GM12875 (cell line): ENCODE measurements at regions not wholly inside any gene's neighbourhood (a gene's known extent, or its start where the extent isn't known, plus 50 kb on each side); places are given as distances from the start of the nearest gene placed in this dataset.

Source experiments
- H3K4me3 ChIP-seq: one replicate; pipeline ENCODE4 v1.5.1; 2011; ENCODE audit warnings: low read depth, low read length, control low read depth
- CTCF ChIP-seq: IDR thresholded peaks from 2 replicates; pipeline ENCODE4 v1.5.1; 2011; ENCODE audit warnings: low read depth, mild to moderate bottlenecking, control low read depth, inconsistent platforms, low read length, moderate library complexity, borderline replicate concordance; ENCODE audit not compliant: insufficient read depth

- no peak overlapping the region for H3K4me3 ChIP-seq
- TF ChIP-seq CTCF = no peak
Observed at GRCh38 chr5:38655691-38656090, 99.2 kb upstream of the LIFR start.

GRCh38 chr5:38656568-38656967 is 100.1 kb upstream of the LIFR start:
- no peak overlapping the region for H3K4me3 ChIP-seq
- TF ChIP-seq CTCF = no peak

- no peak overlapping the region for H3K4me3 ChIP-seq
- TF ChIP-seq CTCF = no peak
Observed at GRCh38 chr5:38657020-38657419, 100.6 kb upstream of the LIFR start.

GRCh38 chr5:38660194-38660668 is 103.8 kb upstream of the LIFR start:
- H3K4me3 ChIP-seq = no peak overlapping the region
- TF ChIP-seq CTCF = no peak

- TF ChIP-seq CTCF = no peak
Observed at GRCh38 chr5:38662090-38662489, 105.6 kb upstream of the LIFR start.

GRCh38 chr5:38663249-38663648 is 106.8 kb upstream of the LIFR start:
- TF ChIP-seq CTCF = no peak
- H3K4me3 ChIP-seq = no peak overlapping the region

More at GRCh38 chr5:38662090-38662489, 105.6 kb upstream of the LIFR start:
- no peak overlapping the region for H3K4me3 ChIP-seq

- no peak overlapping the region for H3K4me3 ChIP-seq
- TF ChIP-seq CTCF = peak; percentile 51; the same call in 1 of the 2 replicates
Observed at GRCh38 chr5:38666668-38667498, 110.4 kb upstream of the LIFR start.
